NCI-H1417 (cell line): ENCODE measurements at regions not wholly inside any gene's neighbourhood (a gene's known extent, or its start where the extent isn't known, plus 50 kb on each side); places are given as distances from the start of the nearest gene placed in this dataset.
A peak's percentile ranks its signal among the peaks of the same experiment; 100 is the strongest.
"Not testable (repeated sequence)": the region's sequence is repeated elsewhere in the genome, so short reads cannot be mapped to it uniquely, and the experiment has no call there.

Source experiments
- DNase-seq, 3 experiments: peaks; one replicate each; lab custom pipeline; 2025; lab: John Stamatoyannopoulos, UW

DNA sequence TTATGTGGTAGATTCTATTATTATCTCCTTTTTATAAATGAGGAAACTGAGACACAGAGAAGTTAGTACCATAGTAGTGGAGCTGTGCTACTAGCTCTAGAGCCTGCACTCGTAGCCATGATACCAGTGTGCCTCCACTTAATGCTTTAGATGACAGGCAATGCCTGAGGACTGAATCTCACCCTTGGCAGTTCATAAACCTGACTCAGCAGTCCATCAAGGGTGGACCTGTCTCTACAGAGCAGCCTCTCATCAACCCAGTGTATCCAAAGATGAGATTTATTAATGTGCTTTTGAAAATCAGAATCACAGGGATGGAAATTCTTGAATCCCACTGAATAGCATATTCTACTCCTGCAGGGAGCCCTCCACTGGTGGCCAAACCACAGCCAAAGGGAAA lies 483.2 kb upstream of the DIPK2B start:
- DNase-seq, result no peak

- no peak for DNase-seq
Measured at GRCh38 chrX:45681891-45682290, 481.2 kb upstream of the DIPK2B start.

GRCh38 chrX:45669715-45670340 lies 469.2 kb upstream of the DIPK2B start:
- no peak for DNase-seq

GRCh38 chrX:45668686-45669443 lies 468.2 kb upstream of the DIPK2B start:
- no peak for DNase-seq

DNA sequence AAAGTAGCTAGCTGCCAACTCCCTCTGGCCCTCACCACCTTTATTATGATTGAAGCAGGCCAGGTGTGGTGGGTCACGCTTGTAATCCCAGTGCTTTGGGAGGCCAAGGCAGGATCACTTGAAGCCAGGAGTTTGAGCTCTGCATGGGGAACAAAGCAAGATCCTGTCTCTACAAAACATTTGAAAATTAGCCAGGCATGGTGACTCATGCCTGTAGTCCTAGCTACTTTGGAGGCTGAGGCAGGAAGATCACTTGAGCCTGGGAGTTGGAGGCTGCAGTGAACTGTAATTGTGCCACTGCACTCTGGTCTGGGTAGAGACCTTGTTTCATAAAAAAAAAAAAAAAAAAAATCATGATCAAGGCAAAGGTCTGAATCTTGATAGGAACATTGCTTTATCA lies 467.0 kb upstream of the DIPK2B start:
- no peak for DNase-seq

DNA sequence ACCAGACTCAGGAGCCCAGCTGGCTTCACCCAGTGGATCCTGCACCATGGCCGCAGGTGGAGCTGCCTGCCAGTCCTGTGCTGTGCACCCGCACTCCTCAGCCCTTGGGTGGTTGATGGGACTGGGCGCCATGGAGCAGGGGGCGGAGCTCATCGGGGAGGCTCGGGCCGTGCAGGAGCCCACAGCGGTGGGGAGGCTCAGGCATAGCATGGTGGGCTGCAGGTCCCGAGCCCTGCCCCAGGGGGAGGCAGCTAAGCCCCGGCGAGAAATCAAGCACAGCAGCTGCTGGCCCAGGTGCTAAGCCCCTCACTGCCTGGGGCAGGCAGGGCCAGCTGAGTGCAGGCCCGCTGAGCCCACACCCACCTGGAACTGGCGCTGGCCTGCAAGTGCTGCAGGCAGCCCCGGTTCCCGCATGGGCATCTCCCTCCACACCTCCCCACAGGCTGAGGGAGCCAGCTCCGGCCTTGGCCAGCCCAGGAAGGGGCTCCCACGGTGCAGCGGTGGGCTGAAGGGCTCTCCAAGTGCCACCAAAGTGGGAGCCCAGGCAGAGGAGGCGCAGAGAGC lies 464.1 kb upstream of the DIPK2B start:
- DNase-seq, result no peak

- no peak for DNase-seq
Measured at GRCh38 chrX:45660477-45660876, 459.8 kb upstream of the DIPK2B start.

DNA sequence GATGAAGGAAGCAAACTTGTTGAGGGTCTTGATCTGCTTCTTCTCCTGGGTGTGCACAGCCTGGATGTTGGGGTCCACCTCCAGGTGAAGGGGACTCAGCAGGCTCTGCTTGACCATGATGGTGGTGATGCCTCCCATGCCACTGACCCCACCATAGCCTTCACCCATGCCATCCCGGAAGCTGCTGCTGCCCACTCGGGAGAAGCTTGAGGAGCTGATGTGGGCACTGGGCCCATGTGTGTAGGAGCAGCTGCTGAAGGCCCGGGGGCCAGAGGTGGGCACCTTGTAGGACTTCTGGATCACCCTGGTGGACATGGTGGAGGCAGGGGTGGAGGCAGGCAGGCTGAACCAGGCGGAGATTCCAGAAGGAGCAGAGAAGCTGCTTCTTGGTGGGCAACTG lies 432.7 kb upstream of the DIPK2B start:
- DNase-seq, result no peak

GRCh38 chrX:45632506-45632905 lies 431.8 kb upstream of the DIPK2B start:
- no peak for DNase-seq

DNA sequence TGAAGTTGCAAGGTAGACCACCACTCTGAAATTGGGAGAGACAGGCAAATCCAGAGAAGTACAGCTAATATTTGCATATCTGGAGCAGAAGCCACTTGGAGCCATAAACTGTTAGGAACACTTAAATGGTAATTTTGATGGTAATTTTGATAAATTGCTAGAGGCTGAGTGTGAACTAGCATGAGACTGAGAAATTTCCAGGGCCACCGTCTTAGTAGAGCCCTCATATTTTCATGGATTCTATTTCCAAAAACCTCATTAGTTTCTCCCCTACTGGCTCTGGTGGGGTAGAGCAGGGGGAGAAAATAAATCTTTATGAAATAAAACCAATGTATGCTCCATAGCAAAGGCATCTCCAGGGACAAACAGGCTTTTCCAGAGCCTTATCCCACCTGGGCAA lies 429.4 kb upstream of the DIPK2B start:
- DNase-seq, result no peak

- no peak for DNase-seq
Measured at GRCh38 chrX:45628041-45628440, 427.4 kb upstream of the DIPK2B start.

- no peak for DNase-seq
Measured at GRCh38 chrX:45623266-45623665, 422.6 kb upstream of the DIPK2B start.

- no peak for DNase-seq
Measured at GRCh38 chrX:45622538-45622937, 421.9 kb upstream of the DIPK2B start.

DNA sequence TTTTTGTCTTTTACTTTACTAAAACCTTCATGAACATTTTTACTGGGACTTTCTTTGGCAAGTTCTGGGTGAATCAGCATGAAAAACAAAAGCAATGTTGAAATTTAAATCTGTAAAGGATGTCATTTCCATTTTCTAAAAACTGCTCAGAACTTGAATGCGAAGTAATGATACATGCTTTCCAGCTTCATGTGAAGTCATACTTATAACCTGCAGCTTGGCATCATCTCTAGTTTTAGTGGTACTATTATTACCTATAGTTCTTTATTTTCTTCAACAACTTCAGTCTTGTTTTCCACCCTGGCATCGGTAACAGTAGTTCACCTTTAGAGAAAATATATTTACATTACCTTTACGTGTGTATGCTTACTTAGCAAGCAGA lies 421.4 kb upstream of the DIPK2B start:
- no peak for DNase-seq

DNA sequence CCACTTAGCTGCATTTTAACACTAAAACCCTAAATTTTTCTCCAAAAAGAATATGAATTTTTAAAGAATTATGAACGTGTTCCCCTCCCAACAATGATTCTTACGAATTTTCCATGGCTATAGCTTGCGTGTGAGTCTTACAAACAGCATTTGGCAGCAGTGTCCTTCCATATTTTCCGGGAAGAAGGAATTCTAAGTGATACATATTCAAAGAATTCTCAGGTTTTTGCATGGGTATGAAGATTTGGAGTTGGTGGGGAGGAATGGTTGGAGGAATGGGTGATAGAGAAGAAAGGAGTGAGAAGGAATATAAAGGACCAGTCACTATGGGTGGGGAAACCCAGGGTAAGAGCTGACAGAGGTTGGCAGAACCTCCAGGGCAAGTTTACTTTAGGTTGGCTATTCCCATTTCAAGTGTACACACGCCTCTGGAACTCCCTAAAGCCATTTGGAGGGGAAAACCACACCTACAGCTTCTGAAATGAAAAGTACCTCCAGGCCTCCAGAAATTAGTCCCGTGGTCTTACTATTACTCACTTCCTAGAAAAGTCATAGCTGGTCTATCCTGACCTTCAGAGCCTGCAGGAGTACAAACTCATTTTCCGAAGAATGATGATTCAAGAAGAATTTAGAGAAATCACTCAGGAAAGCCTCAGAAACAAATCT lies 420.8 kb upstream of the DIPK2B start:
- DNase-seq, result no peak

DNA sequence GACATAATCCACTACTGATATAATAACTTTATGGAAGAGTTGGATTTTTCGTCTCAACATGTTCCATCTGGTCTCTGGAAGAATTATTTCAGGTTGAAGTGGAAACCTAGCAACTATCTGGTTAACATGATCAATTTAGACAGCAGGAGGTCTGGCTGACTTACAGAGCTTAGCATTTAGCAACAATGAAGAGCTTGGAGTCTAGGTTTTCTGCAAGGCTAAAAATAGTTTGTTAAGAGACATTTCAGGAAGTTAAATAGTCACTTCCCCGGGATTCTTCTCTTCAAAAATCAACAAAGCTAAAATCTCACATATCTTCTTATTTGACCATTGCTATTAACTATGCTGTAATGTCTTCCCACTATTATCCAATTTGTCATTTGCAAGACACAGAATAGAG lies 418.6 kb upstream of the DIPK2B start:
- peak in 2 of 3 experiments; percentile 24 to 65 for DNase-seq

GRCh38 chrX:45615591-45615990 lies 414.9 kb upstream of the DIPK2B start:
- not testable (repeated sequence) for DNase-seq

DNA sequence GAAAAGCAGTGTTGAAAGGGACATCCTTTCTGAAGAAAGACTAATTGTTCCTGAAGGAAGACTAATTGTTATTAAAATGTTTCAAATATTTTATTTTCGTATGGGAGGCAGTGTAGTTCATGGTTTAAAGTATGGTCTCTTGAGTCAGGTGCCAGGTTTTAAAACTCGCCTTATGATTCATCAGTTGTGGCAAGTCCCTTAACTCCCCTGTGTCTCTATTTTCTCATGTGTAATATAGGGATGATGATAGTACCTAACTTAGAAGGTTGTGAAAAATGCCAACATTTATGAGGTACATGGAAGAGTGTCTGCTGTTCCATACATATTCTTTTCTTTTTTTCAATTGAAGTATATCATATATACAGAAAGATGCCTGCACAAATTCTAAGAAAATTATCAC lies 414.2 kb upstream of the DIPK2B start:
- no peak for DNase-seq

DNA sequence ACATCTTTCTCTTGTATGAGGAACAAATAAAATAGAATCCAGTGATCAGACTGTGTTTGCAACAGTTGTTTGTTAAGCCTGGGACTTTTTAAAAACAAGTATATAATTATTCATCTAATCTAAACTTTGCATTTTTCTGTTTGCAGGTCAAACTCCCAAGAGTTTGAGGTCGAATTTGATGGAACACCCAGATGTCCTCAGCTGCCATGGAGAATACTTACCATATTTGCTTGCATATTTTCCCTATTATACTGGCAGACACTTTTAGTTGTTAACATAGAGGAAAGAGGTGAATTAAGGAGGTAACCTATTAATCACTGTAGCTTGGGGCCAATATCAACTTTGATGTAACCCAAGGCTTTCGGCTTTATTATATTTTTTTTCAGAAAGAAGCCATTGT lies 401.5 kb upstream of the DIPK2B start:
- no peak for DNase-seq

GRCh38 chrX:45601052-45601451 lies 400.4 kb upstream of the DIPK2B start:
- DNase-seq, result no peak

DNA sequence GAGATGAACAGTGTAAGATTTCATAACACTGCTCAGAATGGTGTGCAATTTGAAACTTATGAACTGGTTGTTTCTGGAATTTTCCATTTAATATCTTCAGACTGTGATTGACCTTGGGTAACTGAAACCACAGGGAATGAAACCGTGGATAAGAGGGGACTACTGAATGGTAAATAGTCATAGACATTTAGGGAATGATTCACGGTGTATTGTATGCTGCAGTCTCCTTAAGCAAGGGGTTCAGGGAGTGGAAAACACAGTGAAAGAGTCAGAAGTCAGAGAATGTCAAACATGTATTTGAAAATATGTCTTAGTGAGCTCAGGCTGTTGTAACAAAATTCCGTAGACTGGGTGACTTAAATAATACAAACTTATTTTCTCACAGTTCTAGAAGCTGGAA lies 398.2 kb upstream of the DIPK2B start:
- no peak for DNase-seq

DNA sequence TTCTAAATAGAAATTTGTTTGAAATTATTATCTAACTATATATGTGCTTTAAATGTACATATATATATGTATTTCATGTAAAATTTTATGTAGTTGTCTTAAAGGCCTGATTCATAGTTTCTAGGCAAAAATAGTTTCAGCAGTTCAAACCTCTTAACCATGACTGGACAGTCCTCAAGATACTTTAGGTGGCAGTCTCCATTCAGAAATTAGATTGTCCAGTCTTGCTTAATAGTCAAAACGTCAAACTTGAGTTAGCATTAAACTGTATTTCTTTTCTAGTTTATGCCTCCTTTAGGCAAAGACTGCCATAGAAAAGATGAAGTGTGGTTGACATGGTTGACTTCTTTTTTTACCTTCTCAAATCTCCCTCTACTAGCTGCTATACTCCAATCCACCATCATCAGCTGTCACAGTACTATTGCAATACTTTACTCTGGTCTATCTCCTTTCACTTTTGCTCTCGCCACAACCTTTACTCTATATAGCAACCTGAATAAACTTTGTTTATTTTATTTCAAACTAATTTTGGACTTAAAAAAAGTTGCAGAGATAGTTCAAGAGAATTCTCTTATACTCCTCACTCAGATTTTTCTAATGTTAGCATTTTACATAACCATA lies 395.6 kb upstream of the DIPK2B start:
- no peak for DNase-seq

DNA sequence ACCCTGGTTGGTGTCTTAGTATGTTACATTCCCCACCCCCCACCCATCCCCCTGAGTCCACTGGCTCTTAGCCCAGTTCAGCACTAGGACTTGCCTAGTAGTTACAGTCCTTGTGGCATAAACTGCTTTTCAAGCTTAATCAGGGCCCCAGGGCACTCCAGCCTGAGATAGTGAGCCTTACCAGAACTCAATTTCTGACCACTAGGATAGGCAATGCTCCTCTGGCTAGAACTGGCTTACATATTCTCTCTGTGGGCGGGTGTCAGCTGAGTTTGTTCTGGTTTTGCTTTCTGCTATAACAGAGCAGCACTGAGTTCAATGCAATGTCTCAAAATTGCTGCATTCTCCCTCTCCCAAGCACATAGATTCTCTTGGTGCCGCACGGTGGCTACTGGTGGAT lies 391.4 kb upstream of the DIPK2B start:
- DNase-seq, result no peak
